IMR-90 (cell line): ENCODE measurements at regions not wholly inside any gene's neighbourhood (a gene's known extent, or its start where the extent isn't known, plus 50 kb on each side); places are given as distances from the start of the nearest gene placed in this dataset.

ENCODE experiments used
- ATAC-seq: fragments of 200-7000 bp; cut with Tn5 transposase; 2 replicates; pipeline ENCODE4 v1.9.1; 2020; ENCODE audit warnings: low read depth, mild to moderate bottlenecking, moderate library complexity
- BruUV-seq: library from RNA; stranded (reverse); fragments of 400-500 nt; replicated peaks from 2 replicates; lab custom pipeline; 2021; lab: Mats Ljungman, UMichigan
- CTCF ChIA-PET: fragments of 300-600 bp; formaldehyde crosslinking; extraction: SDS; loops from one replicate; lab custom pipeline; 2021; ENCODE audit warnings: antibody characterized with exemption; lab: Yijun Ruan, JAX
- POLR2A ChIA-PET: fragments of 300-600 bp; sonication (Branson Sonifier 250); formaldehyde crosslinking; loops from one replicate; lab custom pipeline; 2022; ENCODE audit warnings: antibody characterized with exemption; ENCODE audit not compliant: unreplicated experiment; lab: Charles Lee
- DNase-seq: peaks from one replicate; pipeline ENCODE4 v3.0.0; 2013
- H2AFZ ChIP-seq: replicated peaks from 2 replicates; pipeline ENCODE3; 2013; ENCODE audit warnings: low read length, mild to moderate bottlenecking; ENCODE audit not compliant: poor library complexity
- H2AK5ac ChIP-seq: 2 replicates; pipeline ENCODE4 v1.6.1; 2013; ENCODE audit warnings: low read depth, low read length, inconsistent platforms
- H2AK9ac ChIP-seq: replicated peaks from 2 replicates; pipeline ENCODE3; 2013; ENCODE audit warnings: mild to moderate bottlenecking, low read depth, low read length, moderate library complexity; ENCODE audit not compliant: poor library complexity
- H2BK120ac ChIP-seq: 2 replicates; pipeline ENCODE4 v1.6.1; 2013; ENCODE audit warnings: low read depth, low read length, inconsistent platforms
- H2BK15ac ChIP-seq: 3 replicates; pipeline ENCODE4 v1.6.1; 2013; ENCODE audit warnings: low read depth, low read length, inconsistent platforms
- H2BK20ac ChIP-seq: 2 replicates; pipeline ENCODE4 v1.6.1; 2013; ENCODE audit warnings: low read depth, mild to moderate bottlenecking, inconsistent platforms, low read length, moderate library complexity
- H2BK5ac ChIP-seq: 2 replicates; pipeline ENCODE4 v1.6.1; 2013; ENCODE audit warnings: mild to moderate bottlenecking, low read depth, low read length, inconsistent platforms; ENCODE audit not compliant: poor library complexity, severe bottlenecking
- H3K14ac ChIP-seq: replicated peaks from 2 replicates; pipeline ENCODE4 v1.6.1; 2013; ENCODE audit warnings: low read depth, low read length, inconsistent platforms
- H3K18ac ChIP-seq: 2 replicates; pipeline ENCODE4 v1.6.1; 2013; ENCODE audit warnings: low read depth, low read length, control low read depth
- H3K23ac ChIP-seq: 2 replicates; pipeline ENCODE4 v1.6.1; 2013; ENCODE audit warnings: low read depth, low read length, inconsistent platforms
- H3K27ac ChIP-seq: 2 replicates; pipeline ENCODE4 v1.5.1; 2013; ENCODE audit warnings: mild to moderate bottlenecking, control low read depth, low read length; ENCODE audit not compliant: insufficient read depth
- H3K27me3 ChIP-seq: 2 replicates; pipeline ENCODE4 v1.6.1; 2013; ENCODE audit warnings: low read length; ENCODE audit not compliant: control insufficient read depth, insufficient read depth
- H3K36me3 ChIP-seq: 2 replicates; pipeline ENCODE4 v1.6.1; 2013; ENCODE audit warnings: low read length, mixed read lengths; ENCODE audit not compliant: control insufficient read depth, insufficient read depth
- H3K4ac ChIP-seq: 2 replicates; pipeline ENCODE4 v1.6.1; 2013; ENCODE audit warnings: low read depth, low read length, inconsistent platforms
- H3K4me1 ChIP-seq: 2 replicates; pipeline ENCODE4 v1.6.1; 2013; ENCODE audit warnings: low read length, mixed read lengths; ENCODE audit not compliant: control insufficient read depth, insufficient read depth
- H3K4me2 ChIP-seq: 2 replicates; pipeline ENCODE4 v1.6.1; 2013; ENCODE audit warnings: low read depth, mild to moderate bottlenecking, control low read depth, low read length, moderate library complexity
- H3K4me3 ChIP-seq: 2 replicates; pipeline ENCODE4 v1.5.1; 2013; ENCODE audit warnings: low read depth, mild to moderate bottlenecking, control low read depth, low read length, moderate library complexity; ENCODE audit not compliant: insufficient read depth
- H3K56ac ChIP-seq: 2 replicates; pipeline ENCODE4 v1.6.1; 2013; ENCODE audit warnings: low read length, inconsistent platforms; ENCODE audit not compliant: insufficient read depth; ENCODE audit errors: extremely low read depth
- H3K79me1 ChIP-seq, 2 experiments: 2 replicates each; pipeline ENCODE4 v1.6.1; 2013; ENCODE audit warnings: low read length in 2 of 2, inconsistent platforms in 1 of 2, low read depth in 1 of 2
- H3K9ac ChIP-seq: 2 replicates; pipeline ENCODE4 v1.6.1; 2013; ENCODE audit warnings: low read depth, low read length, control low read depth
- H3K9me1 ChIP-seq: 2 replicates; pipeline ENCODE4 v1.6.1; 2013; ENCODE audit warnings: low read length, inconsistent platforms; ENCODE audit not compliant: insufficient read depth
- H3K9me3 ChIP-seq: 2 replicates; pipeline ENCODE4 v1.6.1; 2013; ENCODE audit warnings: low read length; ENCODE audit not compliant: control insufficient read depth, insufficient read depth
- H4K20me1 ChIP-seq: 2 replicates; pipeline ENCODE4 v1.6.1; 2013; ENCODE audit warnings: low read length, inconsistent platforms; ENCODE audit not compliant: insufficient read depth
- H4K5ac ChIP-seq: 2 replicates; pipeline ENCODE4 v1.6.1; 2013; ENCODE audit warnings: mild to moderate bottlenecking, low read depth, low read length, control low read depth
- H4K8ac ChIP-seq, 2 experiments: 2 replicates each; pipeline ENCODE4 v1.6.1; 2013; ENCODE audit warnings: low read depth in 2 of 2, low read length in 2 of 2, control low read depth in 1 of 2, inconsistent platforms in 1 of 2
- H4K91ac ChIP-seq: 2 replicates; pipeline ENCODE4 v1.6.1; 2013; ENCODE audit warnings: low read depth, low read length, inconsistent platforms; ENCODE audit not compliant: insufficient read depth
- RFX5 ChIP-seq: IDR thresholded peaks from 2 replicates; pipeline ENCODE4 v1.8.0; 2012; ENCODE audit warnings: low read depth, mild to moderate bottlenecking, low read length, moderate library complexity
- WGBS, 2 experiments: methylation state at CpG; one replicate each; pipeline versions ENCODE4 v1.1.5 to v1.1.7; 2013; ENCODE audit warnings: missing lambda C conversion rate in 2 of 2; ENCODE audit not compliant: insufficient read length in 1 of 2; ENCODE audit errors: extremely low coverage in 2 of 2; 5-methylcytosine and 5-hydroxymethylcytosine counted together
- dilution Hi-C: fragments of 300-500 bp; cut with HindIII; formaldehyde crosslinking; loops from one replicate; pipeline ENCODE4 v1.14.3; 2018; ENCODE audit warnings: low sequenced_read_pairs; ENCODE audit not compliant: unreplicated experiment
- in situ Hi-C: fragments of 300-500 bp; cut with MboI; formaldehyde crosslinking; loops from 3 replicates; pipeline ENCODE4 v1.14.3; 2019; ENCODE audit warnings: low sequenced_read_pairs, inconsistent platforms, mixed read lengths
- intact Hi-C: fragments of 100-400 bp; cut with micrococcal nuclease; formaldehyde crosslinking; loops from 2 replicates; pipeline ENCODE4 v1.10.0; 2022

GRCh38 chr13:70856025-70856424 is 747.8 kb upstream of the KLHL1 start:
- H3K27ac ChIP-seq = no peak overlapping the region
- no peak overlapping the region for H3K18ac ChIP-seq
- H3K56ac ChIP-seq = no peak overlapping the region
- no peak overlapping the region for H3K4me2 ChIP-seq
- no peak overlapping the region for H3K4ac ChIP-seq
- ATAC-seq (no peak), DNase-seq (no peak)
- WGBS, 2 experiments = 60% methylated on average over 1 of the region's 2 CpGs; no CpG with 5 or more reads in 1 of the 2 experiments
- ChIA-PET POLR2A (no interaction called here), CTCF (no interaction called here)
- no peaks in the 10 kb centered on the region for H3K36me3 ChIP-seq
- no peak overlapping the region for H2BK120ac ChIP-seq
- no peak overlapping the region for H2AK5ac ChIP-seq
- TF ChIP-seq RFX5 = no peak
- H2AFZ ChIP-seq = no peak overlapping the region
- no peak overlapping the region for H3K14ac ChIP-seq
- no peak overlapping the region for H2BK15ac ChIP-seq
- H4K20me1 ChIP-seq = no peaks in the 10 kb centered on the region
- no peak overlapping the region for H4K91ac ChIP-seq
- no peak overlapping the region for H4K5ac ChIP-seq
- no peaks in the 10 kb centered on the region for H3K9me1 ChIP-seq
- intact Hi-C loops (no loop called here), in situ Hi-C loops (no loop called here), dilution Hi-C loops (no loop called here)
- H3K23ac ChIP-seq = no peak overlapping the region
- H3K4me3 ChIP-seq = no peak overlapping the region
- no peaks in the 10 kb centered on the region for H3K4me1 ChIP-seq
- H3K9ac ChIP-seq = no peak overlapping the region
- no peak overlapping the region for H2BK20ac ChIP-seq
- peaks cover 6% of the 10 kb centered on the region for H3K9me3 ChIP-seq
- no peaks in the 10 kb centered on the region for H3K79me1 ChIP-seq
- no peak overlapping the region for H2AK9ac ChIP-seq
- H4K8ac ChIP-seq = no peak overlapping the region
- H3K27me3 ChIP-seq = no peaks in the 10 kb centered on the region
- BruUV-seq = no TSS peak
- H2BK5ac ChIP-seq = no peak overlapping the region
